Right atrium auricular region (tissue), 2 donors: ENCODE measurements at regions not wholly inside any gene's neighbourhood (a gene's known extent, or its start where the extent isn't known, plus 50 kb on each side); places are given as distances from the start of the nearest gene placed in this dataset.

ENCODE experiments used
- DNase-seq: peaks from one replicate; pipeline ENCODE4 v3.0.0-alpha.2; 2019; ENCODE audit warnings: low spot score
- H3K27ac ChIP-seq, 2 donors: fragments of 200-600 bp; sonication (generic); 1 replicate in 1 of 2; 2 replicates in 1 of 2; pipeline ENCODE4 v1.5.1; 2016 to 2019
- H3K27me3 ChIP-seq, 2 donors: fragments of 200-600 bp; sonication (generic); one replicate each; pipeline versions ENCODE4 v1.5.1 to v1.6.0; 2017 to 2019
- H3K36me3 ChIP-seq: fragments of 200-600 bp; sonication (generic); one replicate; pipeline ENCODE4 v1.5.1; 2016
- H3K4me1 ChIP-seq, 2 donors: fragments of 200-600 bp; sonication (generic); one replicate each; pipeline versions ENCODE4 v1.5.1 to v1.6.0; 2017 to 2019
- H3K4me3 ChIP-seq, 2 donors: fragments of 200-600 bp; sonication (generic); 1 replicate in 1 of 2; 2 replicates in 1 of 2; pipeline ENCODE4 v1.5.1; 2017 to 2019; ENCODE audit warnings: mild to moderate bottlenecking in 1 of 2, moderate library complexity in 1 of 2
- H3K9me3 ChIP-seq, 2 donors: fragments of 200-600 bp; sonication (generic); one replicate each; pipeline ENCODE4 v1.5.1; 2019
- CTCF ChIP-seq, 2 donors: fragments of 200-600 bp; sonication (generic); IDR thresholded peaks; one replicate each; pipeline ENCODE4 v1.5.1; 2019; ENCODE audit warnings: antibody characterized with exemption in 2 of 2

DNA sequence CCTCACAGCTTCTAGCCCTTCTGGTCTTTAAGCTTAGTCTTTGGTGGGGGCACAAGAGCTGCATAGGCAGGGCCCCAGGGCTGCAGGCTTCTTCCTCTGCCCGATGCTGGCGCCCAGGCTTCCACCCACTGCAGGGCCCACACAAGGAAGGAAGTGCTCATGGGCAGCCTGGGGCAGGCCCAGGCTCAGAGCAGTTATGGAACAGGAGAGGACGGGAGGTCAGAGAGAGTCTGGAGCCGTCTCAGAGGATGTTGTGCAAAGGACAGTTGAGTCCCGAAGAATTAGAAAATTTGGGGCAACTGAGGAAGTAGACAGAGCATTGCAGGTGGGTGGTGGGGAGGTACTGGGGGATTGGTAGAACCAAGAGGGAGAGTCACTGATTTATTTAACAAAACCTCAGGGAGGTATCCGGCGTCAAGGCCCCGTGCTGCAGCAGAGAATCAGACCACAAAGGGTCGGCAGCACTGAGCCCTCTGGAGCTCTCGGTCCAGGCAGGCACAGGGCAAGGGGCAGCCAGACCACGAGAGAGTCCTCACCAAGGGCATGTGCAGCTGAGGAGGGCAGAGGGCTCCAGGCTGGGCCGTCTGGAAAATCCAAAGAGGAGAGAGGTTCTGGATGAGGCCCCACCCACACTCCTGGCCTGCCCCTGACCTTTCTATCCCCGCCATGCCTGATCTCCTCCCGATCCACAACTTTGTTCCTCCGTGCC lies 110.8 kb upstream of the GLI2 start:
- TF ChIP-seq CTCF (IDR thresholded peaks at IDR 0.05): no peak
- DNase-seq: no peak
- no peaks in the 10 kb centered on the region for H3K4me1 ChIP-seq
- no peaks in the 10 kb centered on the region for H3K27me3 ChIP-seq
- H3K4me3 ChIP-seq: no peak overlapping the region
- H3K9me3 ChIP-seq: no peaks in the 10 kb centered on the region
- no peaks in the 10 kb centered on the region for H3K36me3 ChIP-seq
- H3K27ac ChIP-seq: no peak overlapping the region

GRCh38 chr2:120625865-120626560 lies 109.7 kb upstream of the GLI2 start:
- Histone ChIP-seq H3K4me1 (no peaks in the 10 kb centered on the region), H3K27me3 (no peaks in the 10 kb centered on the region), H3K4me3 (no peak overlapping the region), H3K27ac (no peak overlapping the region), H3K36me3 (no peaks in the 10 kb centered on the region), H3K9me3 (no peaks in the 10 kb centered on the region)
- TF ChIP-seq CTCF (IDR thresholded peaks at IDR 0.05): no peak
- no peak for DNase-seq

- no peak for DNase-seq
- Histone ChIP-seq H3K4me1 (no peaks in the 10 kb centered on the region), H3K9me3 (no peaks in the 10 kb centered on the region), H3K36me3 (no peaks in the 10 kb centered on the region), H3K27ac (no peak overlapping the region), H3K4me3 (no peak overlapping the region), H3K27me3 (no peaks in the 10 kb centered on the region)
- no peak for TF ChIP-seq CTCF (IDR thresholded peaks at IDR 0.05)
Observed at GRCh38 chr2:120626566-120626965, 109.1 kb upstream of the GLI2 start.

- no peak for TF ChIP-seq CTCF (IDR thresholded peaks at IDR 0.05)
- no peak for DNase-seq
- no peaks in the 10 kb centered on the region for H3K4me1 ChIP-seq
Observed at GRCh38 chr2:120628248-120628647, 107.4 kb upstream of the GLI2 start.

GRCh38 chr2:120629241-120629895 lies 106.3 kb upstream of the GLI2 start:
- no peak for TF ChIP-seq CTCF (IDR thresholded peaks at IDR 0.05)
- H3K27ac ChIP-seq: no peak overlapping the region
- H3K4me1 ChIP-seq: no peaks in the 10 kb centered on the region
- no peaks in the 10 kb centered on the region for H3K27me3 ChIP-seq
- H3K9me3 ChIP-seq: no peaks in the 10 kb centered on the region
- DNase-seq: no peak
- H3K4me3 ChIP-seq: no peak overlapping the region
- H3K36me3 ChIP-seq: no peaks in the 10 kb centered on the region

More at GRCh38 chr2:120628248-120628647, 107.4 kb upstream of the GLI2 start:
- no peaks in the 10 kb centered on the region for H3K27me3 ChIP-seq
- no peak overlapping the region for H3K27ac ChIP-seq
- no peaks in the 10 kb centered on the region for H3K9me3 ChIP-seq
- no peak overlapping the region for H3K4me3 ChIP-seq
- no peaks in the 10 kb centered on the region for H3K36me3 ChIP-seq
